Endodermal cell (in vitro differentiated cells): ENCODE measurements at regions not wholly inside any gene's neighbourhood (a gene's known extent, or its start where the extent isn't known, plus 50 kb on each side); places are given as distances from the start of the nearest gene placed in this dataset.

Experiments used
- DNase-seq: peaks from one replicate; pipeline ENCODE4 v3.0.0-alpha.2; 2017
- H3K27ac ChIP-seq: 2 replicates; pipeline ENCODE4 v1.5.1; 2013; ENCODE audit warnings: mild to moderate bottlenecking, low read depth, low read length, moderate library complexity
- H3K27me3 ChIP-seq: 2 replicates; pipeline ENCODE4 v1.6.1; 2013; ENCODE audit warnings: mild to moderate bottlenecking, low read length, moderate library complexity; ENCODE audit not compliant: insufficient read depth, control insufficient read depth, poor library complexity, severe bottlenecking
- H3K36me3 ChIP-seq: 2 replicates; pipeline ENCODE4 v1.7.0; 2013; ENCODE audit warnings: mild to moderate bottlenecking, low read length, moderate library complexity; ENCODE audit not compliant: control insufficient read depth, insufficient read depth
- H3K4me1 ChIP-seq: one replicate; pipeline ENCODE4 v1.7.0; 2013; ENCODE audit warnings: low read length; ENCODE audit not compliant: control insufficient read depth, insufficient read depth
- H3K4me3 ChIP-seq: 2 replicates; pipeline ENCODE4 v1.5.1; 2013; ENCODE audit warnings: mild to moderate bottlenecking, low read length, moderate library complexity
- H3K9ac ChIP-seq: 2 replicates; pipeline ENCODE4 v1.6.1; 2013; ENCODE audit warnings: mild to moderate bottlenecking, low read length, moderate library complexity; ENCODE audit not compliant: poor library complexity, severe bottlenecking; ENCODE audit errors: extremely low read depth
- H3K9me3 ChIP-seq: 2 replicates; pipeline ENCODE4 v1.6.1; 2013; ENCODE audit warnings: mild to moderate bottlenecking, low read length, moderate library complexity; ENCODE audit not compliant: control insufficient read depth
- H3K27ac Mint-ChIP-seq: 2 replicates; pipeline ENCODE4 v1.8.0; 2020; ENCODE audit warnings: mixed read lengths
- H3K27me3 Mint-ChIP-seq: 2 replicates; pipeline ENCODE4 v1.8.0; 2021; ENCODE audit warnings: mild to moderate bottlenecking, mixed read lengths; ENCODE audit not compliant: insufficient read depth
- H3K36me3 Mint-ChIP-seq: 2 replicates; pipeline ENCODE4 v1.8.0; 2020; ENCODE audit warnings: low read depth, mixed read lengths
- H3K4me1 Mint-ChIP-seq: 2 replicates; pipeline ENCODE4 v1.8.0; 2020; ENCODE audit warnings: mixed read lengths
- H3K4me3 Mint-ChIP-seq: 2 replicates; pipeline ENCODE4 v1.8.0; 2020; ENCODE audit warnings: mild to moderate bottlenecking, moderate library complexity, mixed read lengths
- H3K9me3 Mint-ChIP-seq: 2 replicates; pipeline ENCODE4 v1.8.0; 2020; ENCODE audit warnings: mild to moderate bottlenecking, mixed read lengths
- CTCF ChIP-seq: fragments of 200-600 bp; sonication (generic); conservative IDR thresholded peaks from 2 replicates; pipeline ENCODE4 v1.5.0; 2021; ENCODE audit warnings: antibody characterized with exemption, mild to moderate bottlenecking
- WGBS, 2 experiments: methylation state at CpG; one replicate each; pipeline versions ENCODE4 v1.1.5 to v1.1.7; 2013; ENCODE audit warnings: missing lambda C conversion rate in 2 of 2, mixed read lengths in 1 of 2; ENCODE audit not compliant: insufficient coverage in 1 of 2, insufficient read length in 1 of 2; 5-methylcytosine and 5-hydroxymethylcytosine counted together

- H3K9ac ChIP-seq: no peak overlapping the region
- no peak overlapping the region for H3K27ac ChIP-seq
- Mint-ChIP-seq H3K27ac (no peak overlapping the region), H3K9me3 (peaks cover 5% of the 10 kb centered on the region), H3K36me3 (no peaks in the 10 kb centered on the region), H3K27me3 (peaks cover 3% of the 10 kb centered on the region), H3K4me3 (no peak overlapping the region), H3K4me1 (peaks cover 10% of the 10 kb centered on the region)
- H3K27me3 ChIP-seq: no peaks in the 10 kb centered on the region
- H3K9me3 ChIP-seq: no peaks in the 10 kb centered on the region
- 88% methylated on average over 5 to 30 of the region's 30 CpGs for WGBS, 2 experiments
- H3K36me3 ChIP-seq: no peaks in the 10 kb centered on the region
- H3K4me1 ChIP-seq: peaks cover 5% of the 10 kb centered on the region
- TF ChIP-seq CTCF: no peak
- no peak overlapping the region for H3K4me3 ChIP-seq
- peak; percentile 38 for DNase-seq
Measured at GRCh38 chr6:167735084-167735950, 91.4 kb upstream of the AFDN start.

DNA sequence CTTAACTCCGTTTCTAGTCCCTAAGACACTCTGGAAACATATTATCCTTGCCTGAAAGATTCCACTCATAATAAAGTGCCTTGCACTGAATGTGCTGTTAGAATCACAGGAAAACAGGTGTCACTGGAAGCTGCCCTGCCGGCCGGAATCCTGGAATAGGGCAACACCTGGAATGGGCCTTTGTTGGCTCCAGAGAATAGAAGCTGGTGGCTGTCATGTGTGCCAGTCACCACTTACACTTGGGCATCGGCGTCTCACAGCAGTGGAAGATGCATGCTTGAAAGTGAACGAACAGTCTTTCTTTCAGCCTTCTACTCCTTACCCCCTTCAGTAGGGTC is 90.8 kb upstream of the AFDN start:
- H3K4me1 Mint-ChIP-seq: peaks cover 10% of the 10 kb centered on the region
- Histone ChIP-seq H3K27me3 (no peaks in the 10 kb centered on the region), H3K36me3 (no peaks in the 10 kb centered on the region), H3K27ac (no peak overlapping the region), H3K9ac (no peak overlapping the region), H3K4me1 (peaks cover 5% of the 10 kb centered on the region), H3K4me3 (no peak overlapping the region), H3K9me3 (no peaks in the 10 kb centered on the region)
- no peaks in the 10 kb centered on the region for H3K36me3 Mint-ChIP-seq
- H3K9me3 Mint-ChIP-seq: peaks cover 2% of the 10 kb centered on the region
- no peaks in the 10 kb centered on the region for H3K27me3 Mint-ChIP-seq
- 90 to 93% methylated on average over 6 of the region's 6 CpGs for WGBS, 2 experiments
- no peak overlapping the region for H3K27ac Mint-ChIP-seq
- DNase-seq: no peak
- H3K4me3 Mint-ChIP-seq: no peak overlapping the region
- TF ChIP-seq CTCF: no peak

DNA sequence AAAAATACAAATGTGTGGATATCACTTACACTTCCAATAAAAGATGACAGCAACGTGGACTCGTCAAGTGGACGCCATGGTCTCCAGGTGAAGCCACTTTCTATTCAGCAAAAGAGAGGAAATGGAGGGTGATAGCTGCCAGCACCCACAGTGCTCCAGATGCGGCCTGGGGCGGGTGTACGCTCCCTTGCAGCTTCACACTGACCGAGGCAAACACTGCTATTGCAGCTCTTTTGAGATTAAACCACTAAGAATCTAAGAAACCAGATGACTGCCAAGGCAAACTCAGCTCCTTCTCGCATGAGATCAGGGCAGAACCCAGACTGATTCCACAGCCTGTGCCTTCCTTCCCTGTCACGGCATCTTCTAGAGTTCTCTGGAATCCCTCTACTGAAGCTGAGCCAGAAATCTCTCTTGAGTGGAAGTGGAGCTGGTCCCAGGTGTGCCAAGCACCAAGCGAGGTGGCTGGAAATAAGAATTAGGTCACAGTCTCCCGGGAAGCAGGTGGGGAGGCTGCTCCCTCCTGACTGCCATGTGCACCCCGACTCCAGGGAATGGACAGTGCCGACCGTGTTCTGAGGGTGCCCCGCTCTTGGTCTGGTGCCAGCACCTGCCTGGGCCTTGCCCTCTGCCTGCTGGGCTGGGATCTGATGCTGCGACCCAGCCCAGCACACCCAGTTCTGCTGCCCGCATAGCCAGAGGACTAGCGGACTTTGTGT is 90.1 kb upstream of the AFDN start:
- no peaks in the 10 kb centered on the region for H3K36me3 Mint-ChIP-seq
- H3K27me3 Mint-ChIP-seq: no peaks in the 10 kb centered on the region
- no peaks in the 10 kb centered on the region for H3K9me3 Mint-ChIP-seq
- H3K9ac ChIP-seq: no peak overlapping the region
- H3K27me3 ChIP-seq: no peaks in the 10 kb centered on the region
- H3K4me3 Mint-ChIP-seq: no peak overlapping the region
- 93 to 97% methylated on average over 12 to 18 of the region's 18 CpGs for WGBS, 2 experiments
- no peak overlapping the region for H3K27ac Mint-ChIP-seq
- no peak overlapping the region for H3K4me3 ChIP-seq
- TF ChIP-seq CTCF: no peak
- H3K27ac ChIP-seq: no peak overlapping the region
- H3K4me1 Mint-ChIP-seq: peaks cover 10% of the 10 kb centered on the region
- H3K36me3 ChIP-seq: no peaks in the 10 kb centered on the region
- no peaks in the 10 kb centered on the region for H3K9me3 ChIP-seq
- H3K4me1 ChIP-seq: peaks cover 5% of the 10 kb centered on the region
- DNase-seq: peak; percentile 40
